ENCODE measurements at regions not wholly inside any gene's neighbourhood (a gene's known extent, or its start where the extent isn't known, plus 50 kb on each side); places are given as distances from the start of the nearest gene placed in this dataset.

GRCh38 chr3:8001307-8001706 is 500.3 kb upstream of the LMCD1 start (continued):
- TF ChIP-seq, protein P1, sequence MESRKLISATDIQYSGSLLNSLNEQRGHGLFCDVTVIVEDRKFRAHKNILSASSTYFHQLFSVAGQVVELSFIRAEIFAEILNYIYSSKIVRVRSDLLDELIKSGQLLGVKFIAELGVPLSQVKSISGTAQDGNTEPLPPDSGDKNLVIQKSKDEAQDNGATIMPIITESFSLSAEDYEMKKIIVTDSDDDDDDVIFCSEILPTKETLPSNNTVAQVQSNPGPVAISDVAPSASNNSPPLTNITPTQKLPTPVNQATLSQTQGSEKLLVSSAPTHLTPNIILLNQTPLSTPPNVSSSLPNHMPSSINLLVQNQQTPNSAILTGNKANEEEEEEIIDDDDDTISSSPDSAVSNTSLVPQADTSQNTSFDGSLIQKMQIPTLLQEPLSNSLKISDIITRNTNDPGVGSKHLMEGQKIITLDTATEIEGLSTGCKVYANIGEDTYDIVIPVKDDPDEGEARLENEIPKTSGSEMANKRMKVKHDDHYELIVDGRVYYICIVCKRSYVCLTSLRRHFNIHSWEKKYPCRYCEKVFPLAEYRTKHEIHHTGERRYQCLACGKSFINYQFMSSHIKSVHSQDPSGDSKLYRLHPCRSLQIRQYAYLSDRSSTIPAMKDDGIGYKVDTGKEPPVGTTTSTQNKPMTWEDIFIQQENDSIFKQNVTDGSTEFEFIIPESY (IDR thresholded peaks at IDR 0.05), result no peak
- TF ChIP-seq GABPA (IDR thresholded peaks at IDR 0.05; ENCODE audit: low read depth) (no peak), CHD4 (IDR thresholded peaks at IDR 0.05) (no peak), SMAD5 (IDR thresholded peaks at IDR 0.05; ENCODE audit: low read depth) (no peak), FOXM1 (IDR thresholded peaks at IDR 0.05; ENCODE audit: low read depth, low read length) (no peak), SRF (IDR thresholded peaks at IDR 0.05; ENCODE audit: low read depth in 2 of 2, low read length in 2 of 2) (no peak), CEBPB (IDR thresholded peaks at IDR 0.05; ENCODE audit: borderline replicate concordance in 1 of 2, low read depth in 2 of 2, low read length in 2 of 2) (no peak)
- TF ChIP-seq, protein P2, sequence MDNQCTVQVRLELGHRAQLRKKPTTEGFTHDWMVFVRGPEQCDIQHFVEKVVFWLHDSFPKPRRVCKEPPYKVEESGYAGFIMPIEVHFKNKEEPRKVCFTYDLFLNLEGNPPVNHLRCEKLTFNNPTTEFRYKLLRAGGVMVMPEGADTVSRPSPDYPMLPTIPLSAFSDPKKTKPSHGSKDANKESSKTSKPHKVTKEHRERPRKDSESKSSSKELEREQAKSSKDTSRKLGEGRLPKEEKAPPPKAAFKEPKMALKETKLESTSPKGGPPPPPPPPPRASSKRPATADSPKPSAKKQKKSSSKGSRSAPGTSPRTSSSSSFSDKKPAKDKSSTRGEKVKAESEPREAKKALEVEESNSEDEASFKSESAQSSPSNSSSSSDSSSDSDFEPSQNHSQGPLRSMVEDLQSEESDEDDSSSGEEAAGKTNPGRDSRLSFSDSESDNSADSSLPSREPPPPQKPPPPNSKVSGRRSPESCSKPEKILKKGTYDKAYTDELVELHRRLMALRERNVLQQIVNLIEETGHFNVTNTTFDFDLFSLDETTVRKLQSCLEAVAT (IDR thresholded peaks at IDR 0.05), result no peak

- H3K4me2 ChIP-seq (ENCODE audit: control insufficient read depth, insufficient read depth), result no peak overlapping the region
- ATAC-seq (no peak), DNase-seq (ENCODE audit: low read depth, low spot score) (no peak), FAIRE-seq (no peak)
- no peak overlapping the region for H3K27ac ChIP-seq (ENCODE audit: control insufficient read depth, insufficient read depth)
- no peaks in the 10 kb centered on the region for H4K20me1 ChIP-seq (ENCODE audit: control insufficient read depth, insufficient read depth)
- H3K79me2 ChIP-seq (ENCODE audit: control insufficient read depth, insufficient read depth, low read length), result no peaks in the 10 kb centered on the region
- no peak overlapping the region for H3K9ac ChIP-seq (ENCODE audit: control insufficient read depth, insufficient read depth, low read length)
- POLR2A ChIA-PET, result interaction anchor here (0.6 kb wide), 1 partner anchor 1976 kb away, joined by 3 read pairs; no protein-coding TSS in a partner anchor
- no peaks in the 10 kb centered on the region for H3K27me3 ChIP-seq (replicated peaks in 1 of 2; ENCODE audit: control insufficient read depth in 2 of 2, insufficient read depth in 2 of 2, low read length in 1 of 2)
- H3K9me3 ChIP-seq (replicated peaks; ENCODE audit: control insufficient read depth, insufficient read depth, low read length), result no peaks in the 10 kb centered on the region
- in situ Hi-C loops (cut with MboI) (no loop called here), intact Hi-C loops (cut with micrococcal nuclease; ENCODE audit: unreplicated experiment) (no loop called here)
- H3K36me3 ChIP-seq (ENCODE audit: control insufficient read depth in 2 of 2, insufficient read depth in 2 of 2, low read length in 1 of 2), result no peaks in the 10 kb centered on the region
- SMC1A ChIA-PET (ENCODE audit: uncharacterized antibody, unreplicated experiment), result no interaction called here
- no peak for TF ChIP-seq RUNX3 (IDR thresholded peaks at IDR 0.05; ENCODE audit: low read length)
- no peak for TF ChIP-seq IRF4 (IDR thresholded peaks at IDR 0.05; ENCODE audit: low read depth, low read length)
- no peak for TF ChIP-seq NFXL1 (IDR thresholded peaks at IDR 0.05; ENCODE audit: borderline replicate concordance)
- no peak for TF ChIP-seq IKZF1 (conservative IDR thresholded peaks at IDR 0.05)
- TF ChIP-seq IRF5 (IDR thresholded peaks at IDR 0.05; ENCODE audit: borderline replicate concordance), result no peak
- no peak for TF ChIP-seq CTCF (IDR thresholded peaks at IDR 0.05 in 2 of 3, conservative IDR thresholded peaks at IDR 0.05 in 1 of 3; ENCODE audit: control insufficient read depth in 2 of 3, extremely low read depth in 1 of 3, insufficient read depth in 1 of 3, low read depth in 3 of 3, low read length in 3 of 3)
- TF ChIP-seq MEF2B (IDR thresholded peaks at IDR 0.05; ENCODE audit: partially characterized antibody, poor library complexity, severe bottlenecking), result no peak
- no peak for TF ChIP-seq NR2C1 (IDR thresholded peaks at IDR 0.05)
- TF ChIP-seq TCF12 (IDR thresholded peaks at IDR 0.05; ENCODE audit: low read depth, low read length), result no peak
- 45% methylated on average over 6 of the region's 6 CpGs for WGBS (ENCODE audit: insufficient coverage, insufficient replicate concordance, low lambda C conversion rate, missing lambda C conversion rate)
- RAD21 ChIA-PET (ENCODE audit: unreplicated experiment), result no interaction called here
- CTCF ChIA-PET, result no interaction called here
- no TSS peak for BruUV-seq (replicated peaks)
- no peaks in the 10 kb centered on the region for H3K4me1 ChIP-seq (ENCODE audit: control insufficient read depth, insufficient read depth, low read length)
- H3K4me3 ChIP-seq, result no peak overlapping the region
- H2AFZ ChIP-seq (ENCODE audit: control insufficient read depth, low read depth, low read length), result no peak overlapping the region
These were observed 499.9 kb upstream of the LMCD1 start for GRCh38 chr3:8001712-8002111.
